ENCODE measurements at regions not wholly inside any gene's neighbourhood (a gene's known extent, or its start where the extent isn't known, plus 50 kb on each side); places are given as distances from the start of the nearest gene placed in this dataset.

DNA sequence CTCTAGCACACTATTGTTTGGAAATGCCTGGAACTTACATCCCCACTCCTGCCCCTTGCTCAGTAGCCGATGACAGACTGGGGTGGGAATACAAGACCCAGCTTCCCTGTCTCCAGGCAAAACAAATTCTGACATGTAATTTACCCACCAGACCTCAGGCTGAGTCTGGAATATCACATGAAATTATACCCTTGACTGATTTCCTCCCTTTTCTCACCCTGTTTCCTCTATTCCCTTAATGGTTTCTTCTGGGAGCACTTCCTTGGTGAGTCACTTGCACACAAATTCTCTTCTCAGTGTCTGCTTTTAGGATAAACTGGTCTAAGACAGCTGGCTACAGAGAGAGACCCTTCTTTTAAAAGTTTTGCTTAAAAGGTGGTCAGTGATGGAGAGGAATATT lies 65.8 kb upstream of the DIPK2B start:
- Histone ChIP-seq H3K4me3 (replicated peaks in 1 of 3; ENCODE audit: insufficient read depth in 1 of 3, low read depth in 2 of 3, low read length in 3 of 3) (no peak overlapping the region), H3K27me3 (ENCODE audit: control insufficient read depth in 1 of 2, insufficient read depth in 2 of 2, low read length in 2 of 2) (no peaks in the 10 kb centered on the region), H3K27ac (ENCODE audit: extremely low read length, insufficient read depth, low read length) (no peak overlapping the region), H2AFZ (ENCODE audit: low read length) (no peak overlapping the region), H3K9ac (ENCODE audit: insufficient read depth, low read depth, low read length) (no peak overlapping the region), H3K4me2 (ENCODE audit: low read depth, low read length) (no peak overlapping the region), H4K20me1 (ENCODE audit: insufficient read depth, low read length) (no peaks in the 10 kb centered on the region), H3K79me2 (ENCODE audit: insufficient read depth, low read length) (no peaks in the 10 kb centered on the region), H3K4me1 (ENCODE audit: insufficient read depth, low read length) (no peaks in the 10 kb centered on the region), H3K36me3 (replicated peaks in 1 of 2; ENCODE audit: control insufficient read depth in 1 of 2, insufficient read depth in 2 of 2, low read length in 2 of 2) (no peaks in the 10 kb centered on the region), H3K9me3 (ENCODE audit: low read length) (no peaks in the 10 kb centered on the region)
- FAIRE-seq (no peak), DNase-seq (ENCODE audit: low spot score) (no peak), ATAC-seq (no peak)
- POLR2A ChIA-PET = no interaction called here
- intact Hi-C loops (cut with micrococcal nuclease; ENCODE audit: unreplicated experiment) (no loop called here), in situ Hi-C loops (cut with HindIII; ENCODE audit: extremely low pct_ligation_motif_present, low pct_unique_long_range_greater_than_20kb) (no loop called here)
- TF ChIP-seq RARG (CRISPR knock-in tag; IDR thresholded peaks at IDR 0.05; ENCODE audit: low read depth) = no peak
- no peak for TF ChIP-seq MTA3 (CRISPR knock-in tag; IDR thresholded peaks at IDR 0.05)
- no peak for TF ChIP-seq SKI (IDR thresholded peaks at IDR 0.05; ENCODE audit: partially characterized antibody)
- no peak for TF ChIP-seq ZFP36L1 (CRISPR knock-in tag; IDR thresholded peaks at IDR 0.05)
- TF ChIP-seq ZNF33B (CRISPR knock-in tag; IDR thresholded peaks at IDR 0.05) = no peak
- TF ChIP-seq DMAP1 (CRISPR knock-in tag; IDR thresholded peaks at IDR 0.05) = no peak
- no peak for TF ChIP-seq ZNF790 (CRISPR knock-in tag; IDR thresholded peaks at IDR 0.05; ENCODE audit: borderline replicate concordance)
- TF ChIP-seq ZNF337 (CRISPR knock-in tag; IDR thresholded peaks at IDR 0.05; ENCODE audit: borderline replicate concordance, low read depth) = no peak
- no peak for TF ChIP-seq NR2F6 (IDR thresholded peaks at IDR 0.05)
- no peak for TF ChIP-seq NR2F6 (CRISPR knock-in tag; IDR thresholded peaks at IDR 0.05)
- TF ChIP-seq, protein P1, sequence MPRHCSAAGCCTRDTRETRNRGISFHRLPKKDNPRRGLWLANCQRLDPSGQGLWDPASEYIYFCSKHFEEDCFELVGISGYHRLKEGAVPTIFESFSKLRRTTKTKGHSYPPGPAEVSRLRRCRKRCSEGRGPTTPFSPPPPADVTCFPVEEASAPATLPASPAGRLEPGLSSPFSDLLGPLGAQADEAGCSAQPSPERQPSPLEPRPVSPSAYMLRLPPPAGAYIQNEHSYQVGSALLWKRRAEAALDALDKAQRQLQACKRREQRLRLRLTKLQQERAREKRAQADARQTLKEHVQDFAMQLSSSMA (CRISPR knock-in tag; IDR thresholded peaks at IDR 0.05) = no peak
- TF ChIP-seq, protein P2, sequence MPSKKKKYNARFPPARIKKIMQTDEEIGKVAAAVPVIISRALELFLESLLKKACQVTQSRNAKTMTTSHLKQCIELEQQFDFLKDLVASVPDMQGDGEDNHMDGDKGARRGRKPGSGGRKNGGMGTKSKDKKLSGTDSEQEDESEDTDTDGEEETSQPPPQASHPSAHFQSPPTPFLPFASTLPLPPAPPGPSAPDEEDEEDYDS (CRISPR knock-in tag; IDR thresholded peaks at IDR 0.05) = no peak
- TF ChIP-seq, protein P3, sequence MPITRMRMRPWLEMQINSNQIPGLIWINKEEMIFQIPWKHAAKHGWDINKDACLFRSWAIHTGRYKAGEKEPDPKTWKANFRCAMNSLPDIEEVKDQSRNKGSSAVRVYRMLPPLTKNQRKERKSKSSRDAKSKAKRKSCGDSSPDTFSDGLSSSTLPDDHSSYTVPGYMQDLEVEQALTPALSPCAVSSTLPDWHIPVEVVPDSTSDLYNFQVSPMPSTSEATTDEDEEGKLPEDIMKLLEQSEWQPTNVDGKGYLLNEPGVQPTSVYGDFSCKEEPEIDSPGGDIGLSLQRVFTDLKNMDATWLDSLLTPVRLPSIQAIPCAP (CRISPR knock-in tag; IDR thresholded peaks at IDR 0.05; ENCODE audit: low read depth) = no peak
- no peak for TF ChIP-seq ZEB1 (IDR thresholded peaks at IDR 0.05; ENCODE audit: insufficient replicate concordance, low read depth)
- TF ChIP-seq, protein P4, sequence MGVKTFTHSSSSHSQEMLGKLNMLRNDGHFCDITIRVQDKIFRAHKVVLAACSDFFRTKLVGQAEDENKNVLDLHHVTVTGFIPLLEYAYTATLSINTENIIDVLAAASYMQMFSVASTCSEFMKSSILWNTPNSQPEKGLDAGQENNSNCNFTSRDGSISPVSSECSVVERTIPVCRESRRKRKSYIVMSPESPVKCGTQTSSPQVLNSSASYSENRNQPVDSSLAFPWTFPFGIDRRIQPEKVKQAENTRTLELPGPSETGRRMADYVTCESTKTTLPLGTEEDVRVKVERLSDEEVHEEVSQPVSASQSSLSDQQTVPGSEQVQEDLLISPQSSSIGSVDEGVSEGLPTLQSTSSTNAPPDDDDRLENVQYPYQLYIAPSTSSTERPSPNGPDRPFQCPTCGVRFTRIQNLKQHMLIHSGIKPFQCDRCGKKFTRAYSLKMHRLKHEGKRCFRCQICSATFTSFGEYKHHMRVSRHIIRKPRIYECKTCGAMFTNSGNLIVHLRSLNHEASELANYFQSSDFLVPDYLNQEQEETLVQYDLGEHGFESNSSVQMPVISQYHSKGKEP (CRISPR knock-in tag; IDR thresholded peaks at IDR 0.05) = no peak
- TF ChIP-seq, protein P5, sequence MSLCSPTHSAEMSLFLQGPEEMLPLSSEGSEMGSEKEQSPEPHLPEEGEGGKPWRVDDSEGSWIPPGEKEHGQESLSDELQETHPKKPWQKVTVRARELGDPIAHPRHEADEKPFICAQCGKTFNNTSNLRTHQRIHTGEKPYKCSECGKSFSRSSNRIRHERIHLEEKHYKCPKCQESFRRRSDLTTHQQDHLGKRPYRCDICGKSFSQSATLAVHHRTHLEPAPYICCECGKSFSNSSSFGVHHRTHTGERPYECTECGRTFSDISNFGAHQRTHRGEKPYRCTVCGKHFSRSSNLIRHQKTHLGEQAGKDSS (CRISPR knock-in tag; IDR thresholded peaks at IDR 0.05; ENCODE audit: borderline replicate concordance, low read depth) = no peak
- no peak for TF ChIP-seq ZNF430 (CRISPR knock-in tag; IDR thresholded peaks at IDR 0.05)
- CTCF ChIA-PET (ENCODE audit: low intra/inter-chr PET ratio, low total read pairs) = no interaction called here
- no TSS peak for BruUV-seq (replicated peaks)
- 0% methylated on average over 1 of the region's 1 CpG for WGBS (ENCODE audit: low lambda C conversion rate)
